Activated CD4-positive, alpha-beta memory T cell treated with anti-CD3 and anti-CD28 coated beads for 36 hours (primary cell): ENCODE measurements at regions not wholly inside any gene's neighbourhood (a gene's known extent, or its start where the extent isn't known, plus 50 kb on each side); places are given as distances from the start of the nearest gene placed in this dataset.
A peak's percentile ranks its signal among the peaks of the same experiment; 100 is the strongest.

Source experiments
- CTCF ChIA-PET: fragments of 350-600 bp; sonication (Branson Sonifier 250); formaldehyde crosslinking; loops from one replicate; lab custom pipeline; 2021; ENCODE audit warnings: antibody characterized with exemption, inconsistent platforms; lab: Charles Lee
- POLR2A ChIA-PET: fragments of 350-600 bp; sonication (Branson Sonifier 250); formaldehyde crosslinking; loops from one replicate; lab custom pipeline; 2021; ENCODE audit warnings: antibody characterized with exemption; lab: Charles Lee
- DNase-seq: peaks from one replicate; pipeline ENCODE4 v3.0.0-alpha.2; 2020
- H3K27ac Mint-ChIP-seq: one replicate; pipeline ENCODE4 v1.8.0; 2021; ENCODE audit warnings: mixed read lengths
- H3K27me3 Mint-ChIP-seq: one replicate; pipeline ENCODE4 v1.8.0; 2021; ENCODE audit warnings: mixed read lengths
- H3K36me3 Mint-ChIP-seq: one replicate; pipeline ENCODE4 v1.8.0; 2021; ENCODE audit warnings: mixed read lengths
- H3K4me1 Mint-ChIP-seq: one replicate; pipeline ENCODE4 v1.8.0; 2021; ENCODE audit warnings: low read depth, mixed read lengths
- H3K4me3 Mint-ChIP-seq: one replicate; pipeline ENCODE4 v1.8.0; 2021; ENCODE audit warnings: mild to moderate bottlenecking, mixed read lengths
- H3K9me3 Mint-ChIP-seq: one replicate; pipeline ENCODE4 v1.8.0; 2021; ENCODE audit warnings: mixed read lengths
- intact Hi-C: fragments of 100-400 bp; cut with micrococcal nuclease; formaldehyde crosslinking; loops from one replicate; pipeline ENCODE4 v1.15.1; 2023

DNA sequence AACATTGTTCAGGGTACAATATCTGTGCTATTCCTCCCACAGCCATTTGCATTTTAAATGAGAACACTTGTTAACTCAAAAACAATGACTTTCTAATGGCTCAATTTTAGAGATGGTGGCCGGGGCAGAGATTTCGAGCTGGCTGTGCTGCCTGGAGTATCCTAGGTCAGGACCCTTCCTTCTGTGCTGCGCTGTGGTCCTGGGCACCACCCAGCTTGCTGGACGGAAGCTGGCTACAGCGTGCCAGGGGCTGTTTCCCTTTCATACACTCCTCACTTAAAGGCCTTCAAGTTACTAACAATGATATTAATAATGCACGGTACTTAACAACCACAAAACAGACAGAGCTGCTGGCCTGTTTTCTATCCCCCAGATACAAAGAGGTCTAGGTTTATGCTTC is 194.4 kb upstream of the CST7 start:
- ChIA-PET CTCF (no interaction called here), POLR2A (no interaction called here)
- Mint-ChIP-seq H3K4me3 (no peak overlapping the region), H3K27ac (no peak overlapping the region), H3K4me1 (no peaks in the 10 kb centered on the region), H3K9me3 (no peaks in the 10 kb centered on the region), H3K27me3 (peaks cover 8% of the 10 kb centered on the region), H3K36me3 (no peaks in the 10 kb centered on the region)
- DNase-seq, result no peak
- intact Hi-C loops, result no loop called here

GRCh38 chr20:24755411-24755922 is 193.6 kb upstream of the CST7 start:
- intact Hi-C loops, result no loop called here
- peaks cover 2% of the 10 kb centered on the region for H3K9me3 Mint-ChIP-seq
- CTCF ChIA-PET, result no interaction called here
- H3K27me3 Mint-ChIP-seq, result peaks cover 8% of the 10 kb centered on the region
- no peak for DNase-seq
- H3K4me1 Mint-ChIP-seq, result no peaks in the 10 kb centered on the region
- no peaks in the 10 kb centered on the region for H3K36me3 Mint-ChIP-seq
- no peak overlapping the region for H3K4me3 Mint-ChIP-seq
- POLR2A ChIA-PET, result no interaction called here
- no peak overlapping the region for H3K27ac Mint-ChIP-seq

- ChIA-PET POLR2A (no interaction called here), CTCF (no interaction called here)
- Mint-ChIP-seq H3K9me3 (peaks cover 3% of the 10 kb centered on the region), H3K4me3 (no peak overlapping the region), H3K27me3 (peaks cover 8% of the 10 kb centered on the region), H3K36me3 (no peaks in the 10 kb centered on the region), H3K27ac (no peak overlapping the region), H3K4me1 (no peaks in the 10 kb centered on the region)
- DNase-seq, result no peak
- intact Hi-C loops, result no loop called here
Measured at GRCh38 chr20:24756292-24757025, 192.6 kb upstream of the CST7 start.

DNA sequence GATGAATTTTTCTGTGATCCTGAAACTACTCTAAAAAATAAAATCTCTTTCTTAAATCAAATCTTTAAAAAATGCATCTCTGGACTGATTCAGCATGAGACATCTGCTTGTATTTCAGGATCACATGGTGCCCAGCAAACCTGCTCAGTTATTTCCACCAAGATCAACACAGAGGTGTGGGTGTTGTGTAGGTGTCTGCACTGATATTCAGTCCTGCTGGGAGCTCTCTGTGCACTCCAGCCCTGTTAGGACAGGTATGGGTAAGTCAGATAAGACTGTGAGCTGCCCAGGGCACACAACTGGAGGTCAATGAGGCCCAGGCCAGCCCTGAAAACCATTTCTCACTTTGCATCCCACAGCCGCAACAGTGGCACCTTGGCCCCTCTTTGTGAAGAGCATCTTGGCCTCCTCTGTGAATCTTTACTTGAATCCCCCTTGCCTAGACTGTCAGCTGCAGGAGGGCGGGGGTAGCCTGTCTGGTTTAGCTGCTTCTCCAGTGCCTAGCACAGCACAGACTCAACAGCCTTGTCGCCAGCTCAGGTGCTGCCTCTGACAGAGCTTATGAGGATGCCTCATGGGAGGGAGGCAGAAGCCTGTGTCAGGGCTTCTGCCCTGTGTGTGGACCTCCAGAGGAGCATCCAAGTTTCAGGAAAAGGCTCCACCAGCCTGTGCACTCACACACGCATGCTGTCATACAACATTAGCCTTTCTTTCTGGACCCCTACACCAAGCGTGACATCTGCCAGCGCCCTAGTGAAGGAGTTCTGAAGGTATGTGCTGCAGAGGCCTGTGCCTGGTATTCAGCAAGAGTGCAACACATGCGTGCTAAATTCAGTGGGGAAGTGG is 187.6 kb upstream of the CST7 start:
- Mint-ChIP-seq H3K27ac (no peak overlapping the region), H3K9me3 (peaks cover 3% of the 10 kb centered on the region), H3K36me3 (no peaks in the 10 kb centered on the region), H3K4me1 (no peaks in the 10 kb centered on the region), H3K27me3 (peaks cover 16% of the 10 kb centered on the region), H3K4me3 (no peak overlapping the region)
- ChIA-PET CTCF (no interaction called here), POLR2A (no interaction called here)
- no peak for DNase-seq
- intact Hi-C loops, result no loop called here

DNA sequence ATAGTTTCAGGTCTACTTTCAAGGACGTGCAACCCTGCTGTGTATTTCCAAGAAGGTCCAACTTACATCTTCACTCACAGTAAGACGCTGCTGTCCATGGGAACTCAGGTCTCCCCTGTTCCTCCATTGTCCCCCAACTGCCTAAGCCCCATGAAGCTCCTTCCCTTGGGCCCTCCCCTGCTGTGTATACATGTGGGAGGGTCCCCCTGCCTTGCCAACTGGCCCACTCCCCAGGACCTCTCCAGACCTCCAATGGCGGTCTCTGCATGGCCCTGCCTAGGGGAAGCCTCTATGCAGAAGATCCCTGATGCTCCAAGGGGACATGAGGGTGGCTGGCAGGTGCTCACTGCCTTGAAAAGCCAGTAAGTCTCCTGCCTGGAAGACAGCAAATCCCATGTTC is 186.7 kb upstream of the CST7 start:
- POLR2A ChIA-PET, result no interaction called here
- no peak overlapping the region for H3K4me3 Mint-ChIP-seq
- intact Hi-C loops, result no loop called here

DNA sequence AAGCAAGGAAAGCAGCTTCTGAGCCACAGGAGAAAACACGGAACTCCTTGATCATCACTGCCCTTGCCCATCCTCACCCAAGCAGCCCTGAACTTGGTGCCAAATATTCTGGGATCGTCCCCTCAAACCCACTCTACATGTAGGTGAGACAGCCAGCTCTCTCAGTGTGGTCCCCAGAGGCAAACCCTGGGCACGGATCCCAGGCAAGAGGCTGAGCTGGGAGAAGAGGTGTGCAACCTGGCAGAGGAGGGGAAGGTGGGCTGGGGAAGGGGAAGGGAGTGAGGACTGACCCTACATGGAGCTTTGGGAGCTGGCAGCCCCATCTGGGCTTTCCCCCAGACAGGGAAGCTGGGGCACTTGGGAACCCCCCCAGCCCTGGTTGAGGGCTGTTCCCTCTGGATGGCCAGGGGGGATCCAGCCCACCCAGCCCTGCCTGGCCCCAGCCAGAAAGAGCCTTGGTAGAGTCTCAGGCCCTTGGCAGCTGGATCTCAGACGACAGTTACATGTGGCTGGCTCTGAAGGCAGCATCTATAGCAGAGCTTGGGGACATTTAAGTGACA is 186.2 kb upstream of the CST7 start:
- CTCF ChIA-PET, result no interaction called here
- DNase-seq, result peak; percentile 3
- no peaks in the 10 kb centered on the region for H3K4me1 Mint-ChIP-seq
- intact Hi-C loops, result no loop called here
- H3K36me3 Mint-ChIP-seq, result no peaks in the 10 kb centered on the region
- peaks cover 11% of the 10 kb centered on the region for H3K27me3 Mint-ChIP-seq
- no peak overlapping the region for H3K4me3 Mint-ChIP-seq
- no peak overlapping the region for H3K27ac Mint-ChIP-seq
- POLR2A ChIA-PET, result no interaction called here
- peaks cover 3% of the 10 kb centered on the region for H3K9me3 Mint-ChIP-seq

More for the DNA sequence above, 186.7 kb upstream of the CST7 start:
- peaks cover 11% of the 10 kb centered on the region for H3K27me3 Mint-ChIP-seq
- H3K9me3 Mint-ChIP-seq, result peaks cover 3% of the 10 kb centered on the region
- no peak overlapping the region for H3K27ac Mint-ChIP-seq
- CTCF ChIA-PET, result no interaction called here
- H3K4me1 Mint-ChIP-seq, result no peaks in the 10 kb centered on the region
- no peak for DNase-seq
- no peaks in the 10 kb centered on the region for H3K36me3 Mint-ChIP-seq

GRCh38 chr20:24763386-24764026 is 185.6 kb upstream of the CST7 start:
- Mint-ChIP-seq H3K9me3 (peaks cover 3% of the 10 kb centered on the region), H3K27me3 (peaks cover 11% of the 10 kb centered on the region), H3K36me3 (no peaks in the 10 kb centered on the region), H3K27ac (no peak overlapping the region), H3K4me3 (no peak overlapping the region), H3K4me1 (no peaks in the 10 kb centered on the region)
- intact Hi-C loops, result no loop called here
- CTCF ChIA-PET, result no interaction called here
- POLR2A ChIA-PET, result no interaction called here
- no peak for DNase-seq

GRCh38 chr20:24764027-24764793 is 184.9 kb upstream of the CST7 start:
- Mint-ChIP-seq H3K27ac (no peak overlapping the region), H3K36me3 (no peaks in the 10 kb centered on the region), H3K9me3 (peaks cover 3% of the 10 kb centered on the region), H3K4me3 (no peak overlapping the region), H3K27me3 (peaks cover 11% of the 10 kb centered on the region), H3K4me1 (no peaks in the 10 kb centered on the region)
- ChIA-PET CTCF (no interaction called here), POLR2A (no interaction called here)
- intact Hi-C loops, result no loop called here
- DNase-seq, result no peak

- H3K4me3 Mint-ChIP-seq, result no peak overlapping the region
- H3K36me3 Mint-ChIP-seq, result no peaks in the 10 kb centered on the region
- H3K4me1 Mint-ChIP-seq, result no peaks in the 10 kb centered on the region
- peaks cover 3% of the 10 kb centered on the region for H3K9me3 Mint-ChIP-seq
- ChIA-PET POLR2A (no interaction called here), CTCF (no interaction called here)
- peaks cover 11% of the 10 kb centered on the region for H3K27me3 Mint-ChIP-seq
- no peak for DNase-seq
- no peak overlapping the region for H3K27ac Mint-ChIP-seq
- intact Hi-C loops, result no loop called here
Measured at GRCh38 chr20:24764794-24765202, 184.3 kb upstream of the CST7 start.

GRCh38 chr20:24765316-24766142 is 183.5 kb upstream of the CST7 start:
- intact Hi-C loops, result no loop called here
- Mint-ChIP-seq H3K36me3 (no peaks in the 10 kb centered on the region), H3K9me3 (no peaks in the 10 kb centered on the region), H3K27me3 (peaks cover 14% of the 10 kb centered on the region), H3K4me3 (no peak overlapping the region), H3K4me1 (no peaks in the 10 kb centered on the region), H3K27ac (no peak overlapping the region)
- ChIA-PET POLR2A (no interaction called here), CTCF (no interaction called here)
- DNase-seq, result peak; percentile 2

DNA sequence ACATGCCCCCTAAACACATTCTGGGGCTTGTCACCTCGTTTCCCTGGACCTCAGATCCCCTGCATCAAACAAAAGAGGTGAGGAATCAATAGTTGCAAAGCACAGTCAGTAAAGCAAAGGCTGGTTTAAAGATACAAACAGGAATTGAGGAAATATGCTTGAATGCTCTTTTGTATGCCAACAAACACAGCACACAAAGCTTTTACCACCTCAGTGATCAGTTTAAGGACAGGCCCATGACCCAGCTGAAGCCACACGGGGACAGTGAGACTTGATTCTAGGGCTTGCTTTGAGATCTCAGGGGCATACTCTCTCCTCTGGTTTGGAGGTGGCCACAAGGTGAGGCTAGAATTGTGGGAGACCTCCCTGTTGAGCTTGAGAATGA is 182.9 kb upstream of the CST7 start:
- Mint-ChIP-seq H3K36me3 (no peaks in the 10 kb centered on the region), H3K27me3 (peaks cover 15% of the 10 kb centered on the region), H3K9me3 (no peaks in the 10 kb centered on the region), H3K27ac (no peak overlapping the region), H3K4me1 (no peaks in the 10 kb centered on the region), H3K4me3 (no peak overlapping the region)
- intact Hi-C loops, result no loop called here
- ChIA-PET CTCF (no interaction called here), POLR2A (no interaction called here)
- no peak for DNase-seq
